ENCODE measurements at regions not wholly inside any gene's neighbourhood (a gene's known extent, or its start where the extent isn't known, plus 50 kb on each side); places are given as distances from the start of the nearest gene placed in this dataset.

GRCh38 chr5:112594095-112594850, 143.4 kb upstream of the APC start:
- TF ChIP-seq CTCF (IDR thresholded peaks at IDR 0.05), result no peak
- no peak for TF ChIP-seq POLR2A (IDR thresholded peaks at IDR 0.05)

All from heart left ventricle (tissue), 13 donors.